K562 (cell line): ENCODE measurements at regions not wholly inside any gene's neighbourhood (a gene's known extent, or its start where the extent isn't known, plus 50 kb on each side); places are given as distances from the start of the nearest gene placed in this dataset.

ENCODE experiments used
- ATAC-seq: fragments of 200-7000 bp; cut with Tn5 transposase; 3 replicates; pipeline ENCODE4 v1.9.1; 2020; ENCODE audit warnings: moderate library complexity
- BruUV-seq: library from RNA; stranded (reverse); fragments of 400-500 nt; replicated peaks from 2 replicates; lab custom pipeline; 2021; lab: Mats Ljungman, UMichigan
- CTCF ChIA-PET: fragments of 300-600 bp; formaldehyde crosslinking; extraction: SDS; loops from one replicate; lab custom pipeline; 2021; ENCODE audit warnings: low intra/inter-chr PET ratio; lab: Yijun Ruan, JAX
- POLR2A ChIA-PET: fragments of 300-600, 350-650 bp; sonication (Branson Sonifier 250); formaldehyde crosslinking; extraction: SDS; loops from one replicate; lab custom pipeline; 2021; ENCODE audit warnings: antibody characterized with exemption, inconsistent platforms; lab: Yijun Ruan, JAX
- DNase-seq, 4 experiments: peaks; one replicate each; pipeline versions ENCODE4 v3.0.0 to v3.0.0-alpha.2; 2011 to 2018; ENCODE audit warnings: low spot score in 3 of 4, mixed read lengths in 3 of 4; ENCODE audit errors: extremely low read depth in 1 of 4
- FAIRE-seq: peaks from 2 replicates; lab custom pipeline; 2011; peaks lifted over from hg19 to GRCh38; lab: Jason Lieb, UNC
- H2AFZ ChIP-seq: 2 replicates; pipeline ENCODE4 v1.6.0; 2011; ENCODE audit warnings: low read depth, low read length, control low read depth, inconsistent platforms
- H3K27ac ChIP-seq: fragments of 200-600 bp; 3 replicates; pipeline ENCODE4 v1.8.0; 2011; ENCODE audit warnings: low read depth, mild to moderate bottlenecking, control low read depth, inconsistent platforms, low read length, moderate library complexity, mixed read lengths; ENCODE audit errors: extremely low read depth
- H3K27me3 ChIP-seq, 2 experiments: fragments of 300-600 bp in 1 of 2; 2 replicates in 1 of 2; 3 replicates in 1 of 2; pipeline versions ENCODE4 v1.6.0 to v1.8.0; 2011; ENCODE audit warnings: inconsistent platforms in 2 of 2, low read length in 2 of 2, mild to moderate bottlenecking in 1 of 2, mixed read lengths in 1 of 2, moderate library complexity in 1 of 2; ENCODE audit not compliant: control insufficient read depth in 2 of 2, insufficient read depth in 2 of 2
- H3K36me3 ChIP-seq: fragments of 300-600 bp; 3 replicates; pipeline ENCODE4 v1.8.0; 2011; ENCODE audit warnings: mild to moderate bottlenecking, low read length, inconsistent platforms; ENCODE audit not compliant: control insufficient read depth, insufficient read depth
- H3K4me1 ChIP-seq, 2 experiments: fragments of 200-600 bp in 1 of 2; replicated peaks in 1 of 2; 2 replicates in 1 of 2; 3 replicates in 1 of 2; pipeline versions ENCODE4 v1.5.1 to v1.8.0; 2011; ENCODE audit warnings: inconsistent platforms in 2 of 2, low read length in 2 of 2, mild to moderate bottlenecking in 1 of 2, mixed read lengths in 1 of 2, moderate library complexity in 1 of 2; ENCODE audit not compliant: control insufficient read depth in 2 of 2, insufficient read depth in 2 of 2
- H3K4me2 ChIP-seq: 2 replicates; pipeline ENCODE4 v1.6.1; 2011; ENCODE audit warnings: low read length, control low read depth, inconsistent platforms, mixed read lengths; ENCODE audit not compliant: insufficient read depth
- H3K4me3 ChIP-seq: fragments of 200-600 bp; sonication (generic), shearing (Covaris generic); 2 replicates; pipeline ENCODE4 v1.5.1; 2016; ENCODE audit warnings: control low read depth, inconsistent platforms
- H3K79me2 ChIP-seq: fragments of 200-600 bp; 3 replicates; pipeline ENCODE4 v1.8.0; 2011; ENCODE audit warnings: low read length, inconsistent platforms; ENCODE audit not compliant: control insufficient read depth, insufficient read depth
- H3K9ac ChIP-seq, 2 experiments: 2 replicates each; pipeline versions ENCODE4 v1.6.0 to v1.6.1; 2011; ENCODE audit warnings: low read depth in 2 of 2, low read length in 2 of 2, control low read depth in 1 of 2, inconsistent platforms in 1 of 2, mild to moderate bottlenecking in 1 of 2, mixed read lengths in 1 of 2; ENCODE audit not compliant: insufficient read depth in 1 of 2
- H3K9me1 ChIP-seq: one replicate; pipeline ENCODE4 v1.6.0; 2011; ENCODE audit warnings: inconsistent platforms, mild to moderate bottlenecking, low read length, moderate library complexity; ENCODE audit not compliant: control insufficient read depth, insufficient read depth
- H3K9me3 ChIP-seq: replicated peaks from 2 replicates; pipeline ENCODE4 v1.5.1; 2011; ENCODE audit warnings: low read depth, low read length, inconsistent platforms; ENCODE audit not compliant: control insufficient read depth, insufficient read depth
- H4K20me1 ChIP-seq: replicated peaks from 2 replicates; pipeline ENCODE4 v1.6.1; 2011; ENCODE audit warnings: low read length, inconsistent platforms, mixed read lengths; ENCODE audit not compliant: control insufficient read depth, insufficient read depth
- BDP1 ChIP-seq: IDR thresholded peaks from 3 replicates; pipeline ENCODE4 v1.6.1; 2011; ENCODE audit not compliant: insufficient read length, insufficient read depth
- CBFB ChIP-seq: sonication (generic); formaldehyde crosslinking; IDR thresholded peaks from 2 replicates; pipeline ENCODE4 v1.4.0; 2020; ENCODE audit warnings: mild to moderate bottlenecking, missing genetic modification reagents
- CTCF ChIP-seq, 3 experiments: IDR thresholded peaks in 2 of 3; conservative IDR thresholded peaks in 1 of 3; 2 replicates each; pipeline ENCODE4 v1.5.1; 2011 to 2012; ENCODE audit warnings: low read length in 3 of 3, mild to moderate bottlenecking in 3 of 3, control low read depth in 2 of 3, improper control_type of control experiment in 1 of 3, inconsistent platforms in 1 of 3, low read depth in 1 of 3, mixed read lengths in 1 of 3, moderate library complexity in 1 of 3; ENCODE audit not compliant: insufficient read depth in 2 of 3
- EZH2 ChIP-seq: IDR thresholded peaks from 2 replicates; pipeline ENCODE4 v1.6.1; 2012; ENCODE audit warnings: low read depth, mild to moderate bottlenecking, inconsistent platforms, low read length, borderline replicate concordance
- MEF2D ChIP-seq: conservative IDR thresholded peaks from 2 replicates; pipeline ENCODE4 v1.6.1; 2016; ENCODE audit warnings: low read depth, missing genetic modification characterization, missing compliant biosample characterization
- NEUROD1 ChIP-seq: fragments of 150-350 bp; IDR thresholded peaks from 2 replicates; pipeline ENCODE4 v1.6.1; 2014; ENCODE audit warnings: borderline replicate concordance, low read length, low read depth; ENCODE audit not compliant: partially characterized antibody
- NFRKB ChIP-seq: fragments of 450-650 bp; IDR thresholded peaks from 2 replicates; pipeline ENCODE4 v1.6.1; 2016; ENCODE audit warnings: low read depth
- THAP12 ChIP-seq: fragments of 250-450 bp; sonication (Bioruptor Pico); IDR thresholded peaks from 2 replicates; pipeline ENCODE4 v1.9.0; 2021; ENCODE audit warnings: mild to moderate bottlenecking, inconsistent platforms
- ZBTB7A ChIP-seq: IDR thresholded peaks from 2 replicates; pipeline ENCODE4 v1.6.1; 2011; ENCODE audit warnings: low read depth, mild to moderate bottlenecking, low read length, moderate library complexity, borderline replicate concordance; ENCODE audit not compliant: control insufficient read depth
- ZNF165 ChIP-seq: fragments of 250-450 bp; sonication (Bioruptor Pico); IDR thresholded peaks from 2 replicates; pipeline ENCODE4 v1.4.0; 2020; ENCODE audit warnings: borderline replicate concordance
- ZNF224 ChIP-seq: sonication (generic); formaldehyde crosslinking; IDR thresholded peaks from 2 replicates; pipeline ENCODE4 v1.8.0; 2022; ENCODE audit warnings: mild to moderate bottlenecking, missing genetic modification reagents
- ZNF311 ChIP-seq: fragments of 250-450 bp; sonication (Bioruptor Pico); IDR thresholded peaks from 2 replicates; pipeline ENCODE4 v1.4.0; 2020; ENCODE audit warnings: mild to moderate bottlenecking, moderate library complexity
- ZNF444 ChIP-seq: fragments of 250-450 bp; sonication (Bioruptor Pico); IDR thresholded peaks from 2 replicates; pipeline ENCODE4 v1.4.0; 2020; ENCODE audit warnings: mild to moderate bottlenecking, moderate library complexity
- ZNF507 ChIP-seq: conservative IDR thresholded peaks from 2 replicates; pipeline ENCODE4 v1.6.1; 2017; ENCODE audit warnings: missing genetic modification characterization, missing compliant biosample characterization
- WGBS: fragments of 100-300 bp; shearing (Covaris generic); methylation state at CpG from one replicate; pipeline ENCODE4 v1.1.6; 2016; ENCODE audit warnings: low coverage, mixed read lengths; ENCODE audit not compliant: insufficient coverage; ENCODE audit errors: missing lambda C conversion rate; 5-methylcytosine and 5-hydroxymethylcytosine counted together
- in situ Hi-C: fragments of 300-500 bp; cut with MboI; formaldehyde crosslinking; loops from 4 replicates; pipeline ENCODE4 v1.15.0; 2018; ENCODE audit warnings: inconsistent platforms, mixed read lengths
- intact Hi-C: fragments of 100-400 bp; cut with micrococcal nuclease; formaldehyde crosslinking; loops from 2 replicates; pipeline ENCODE4 v1.14.2; 2022
- TF ChIP-seq, protein P1 (sequence below), 2 experiments: fragments of 450-650 bp in 1 of 2; sonication (generic) in 1 of 2; formaldehyde crosslinking in 1 of 2; IDR thresholded peaks in 1 of 2; conservative IDR thresholded peaks in 1 of 2; 2 replicates each; pipeline versions ENCODE4 v1.6.1 to v1.8.1; 2016 to 2023; ENCODE audit warnings: mild to moderate bottlenecking in 2 of 2, moderate library complexity in 2 of 2, inconsistent platforms in 1 of 2, missing genetic modification reagents in 1 of 2

GRCh38 chr10:121248266-121248665, 350.0 kb downstream of the FGFR2 start (continued):
- TF ChIP-seq MEF2D (tag), result no peak
- no peak for TF ChIP-seq ZNF311 (CRISPR knock-in tag)
- TF ChIP-seq, protein P1, sequence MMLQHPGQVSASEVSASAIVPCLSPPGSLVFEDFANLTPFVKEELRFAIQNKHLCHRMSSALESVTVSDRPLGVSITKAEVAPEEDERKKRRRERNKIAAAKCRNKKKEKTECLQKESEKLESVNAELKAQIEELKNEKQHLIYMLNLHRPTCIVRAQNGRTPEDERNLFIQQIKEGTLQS (IDR thresholded peaks at IDR 0.05), result no peak
- TF ChIP-seq, protein P1 (CRISPR knock-in tag; conservative IDR thresholded peaks at IDR 0.05), result no peak
- no peak for TF ChIP-seq ZBTB7A
- no peak for TF ChIP-seq THAP12

- Histone ChIP-seq H3K79me2 (no peaks in the 10 kb centered on the region), H3K36me3 (no peaks in the 10 kb centered on the region), H3K9me1 (no peaks in the 10 kb centered on the region), H3K27me3 (no peaks in the 10 kb centered on the region), H3K27ac (no peak overlapping the region), H3K9ac (no peak overlapping the region), H3K4me2 (no peak overlapping the region), H3K4me3 (no peak overlapping the region), H3K9me3 (no peaks in the 10 kb centered on the region), H3K4me1 (no peaks in the 10 kb centered on the region), H4K20me1 (no peaks in the 10 kb centered on the region; the same call in 1 of the 2 replicates), H2AFZ (no peak overlapping the region)
- ChIA-PET CTCF (no interaction called here), POLR2A (no interaction called here)
- ATAC-seq (no peak), FAIRE-seq (no peak), DNase-seq (no peak)
- BruUV-seq, result no TSS peak
- intact Hi-C loops (no loop called here), in situ Hi-C loops (no loop called here)
- WGBS, result 2% methylated on average over 5 of the region's 6 CpGs
- TF ChIP-seq ZNF444 (no peak), CBFB (CRISPR knock-in tag) (no peak), NEUROD1 (no peak), BDP1 (no peak), ZNF507 (tag) (no peak), NFRKB (no peak), EZH2 (no peak), ZNF165 (CRISPR knock-in tag) (no peak), CTCF (IDR thresholded peaks at IDR 0.05 in 2 of 3, conservative IDR thresholded peaks at IDR 0.05 in 1 of 3; ENCODE audit: insufficient read depth in 2 of 3, low read depth in 1 of 3, low read length in 3 of 3) (no peak), ZNF224 (CRISPR knock-in tag) (no peak)
Measured at GRCh38 chr10:121250995-121251764, 347.1 kb downstream of the FGFR2 start.
